Tibial nerve (tissue), 4 donors: ENCODE measurements at regions not wholly inside any gene's neighbourhood (a gene's known extent, or its start where the extent isn't known, plus 50 kb on each side); places are given as distances from the start of the nearest gene placed in this dataset.

Experiments
- DNase-seq, 2 donors: peaks; one replicate each; pipeline ENCODE4 v3.0.0-alpha.2; 2019; ENCODE audit warnings: low spot score in 2 of 2
- H3K27ac ChIP-seq, 4 donors: fragments of 200-600 bp; sonication (generic) in 3 of 4; one replicate each; pipeline ENCODE4 v1.5.1; 2017 to 2019; ENCODE audit warnings: mild to moderate bottlenecking in 1 of 4
- H3K27me3 ChIP-seq, 2 donors: fragments of 200-600 bp; sonication (generic) in 1 of 2; one replicate each; pipeline versions ENCODE4 v1.5.1 to v1.6.0; 2017 to 2019
- H3K36me3 ChIP-seq, 3 donors: fragments of 200-600 bp; sonication (generic); one replicate each; pipeline ENCODE4 v1.5.1; 2018 to 2019
- H3K4me1 ChIP-seq, 4 donors: fragments of 200-600 bp; sonication (generic) in 3 of 4; one replicate each; pipeline ENCODE4 v1.5.1; 2017 to 2019
- H3K4me3 ChIP-seq, 4 donors: fragments of 200-600 bp; sonication (generic) in 3 of 4; one replicate each; pipeline ENCODE4 v1.5.1; 2017 to 2019; ENCODE audit warnings: mild to moderate bottlenecking in 1 of 4, moderate library complexity in 1 of 4
- H3K9me3 ChIP-seq, 4 donors: fragments of 200-600 bp; sonication (generic) in 3 of 4; one replicate each; pipeline ENCODE4 v1.5.1; 2017 to 2019
- CTCF ChIP-seq, 5 experiments: fragments of 200-600 bp in 3 of 5; fragments of 450-650 bp in 2 of 5; sonication (generic) in 3 of 5; IDR thresholded peaks; one replicate each; pipeline ENCODE4 v1.5.1; 2016 to 2019; ENCODE audit warnings: antibody characterized with exemption in 5 of 5, mild to moderate bottlenecking in 3 of 5, moderate library complexity in 2 of 5
- EP300 ChIP-seq, 2 donors: sonication (generic); formaldehyde crosslinking; IDR thresholded peaks; one replicate each; pipeline ENCODE4 v1.6.1; 2017; ENCODE audit warnings: antibody characterized with exemption in 2 of 2, mild to moderate bottlenecking in 1 of 2
- POLR2A ChIP-seq, 2 donors: fragments of 450-650 bp; IDR thresholded peaks; one replicate each; pipeline ENCODE4 v1.6.1; 2017; ENCODE audit warnings: antibody characterized with exemption in 2 of 2, mild to moderate bottlenecking in 2 of 2, moderate library complexity in 2 of 2
- WGBS, 2 donors: methylation state at CpG; one replicate each; pipeline ENCODE4 v1.1.5; 2018; 5-methylcytosine and 5-hydroxymethylcytosine counted together

DNA sequence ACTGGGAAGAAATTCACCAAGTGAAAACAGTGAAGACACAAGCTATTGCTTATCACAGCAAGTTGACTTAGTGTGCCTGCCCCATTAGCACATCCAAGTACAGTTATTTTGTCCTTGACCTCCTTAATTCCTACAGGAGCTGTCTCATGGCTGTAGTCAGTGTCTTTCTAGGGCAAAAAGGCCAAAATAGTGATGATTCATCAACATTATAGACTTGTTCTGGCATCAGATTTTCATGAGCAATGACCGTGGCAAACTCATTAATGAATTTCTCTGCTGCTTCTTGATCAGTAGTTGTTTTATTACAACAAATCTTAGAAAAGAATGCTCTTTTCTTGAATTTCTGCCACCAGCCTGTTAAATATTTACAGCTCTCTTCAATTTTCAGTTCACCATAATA lies 1169.3 kb upstream of the DDX18 start:
- Histone ChIP-seq H3K27ac (no peak overlapping the region), H3K4me1 (no peaks in the 10 kb centered on the region), H3K36me3 (no peaks in the 10 kb centered on the region), H3K9me3 (no peaks in the 10 kb centered on the region), H3K4me3 (no peak overlapping the region), H3K27me3 (no peaks in the 10 kb centered on the region)
- DNase-seq: no peak
- 42 to 44% methylated on average over 1 of the region's 1 CpG for WGBS, 2 donors
- TF ChIP-seq CTCF (IDR thresholded peaks at IDR 0.05) (no peak), POLR2A (IDR thresholded peaks at IDR 0.05) (no peak), EP300 (IDR thresholded peaks at IDR 0.05) (no peak)

- DNase-seq: no peak
- WGBS, 2 donors: 91 to 92% methylated on average over 1 of the region's 1 CpG
- H3K36me3 ChIP-seq: no peaks in the 10 kb centered on the region
- H3K27ac ChIP-seq: no peak overlapping the region
- H3K4me1 ChIP-seq: no peaks in the 10 kb centered on the region
- no peak overlapping the region for H3K4me3 ChIP-seq
- no peaks in the 10 kb centered on the region for H3K9me3 ChIP-seq
- TF ChIP-seq CTCF (IDR thresholded peaks at IDR 0.05) (no peak), EP300 (IDR thresholded peaks at IDR 0.05) (no peak), POLR2A (IDR thresholded peaks at IDR 0.05) (no peak)
- H3K27me3 ChIP-seq: no peaks in the 10 kb centered on the region
Measured at GRCh38 chr2:116668691-116669090, 1145.8 kb upstream of the DDX18 start.

- DNase-seq: no peak
- TF ChIP-seq CTCF (IDR thresholded peaks at IDR 0.05) (no peak), EP300 (IDR thresholded peaks at IDR 0.05) (no peak), POLR2A (IDR thresholded peaks at IDR 0.05) (no peak)
- no peaks in the 10 kb centered on the region for H3K9me3 ChIP-seq
- H3K36me3 ChIP-seq: no peaks in the 10 kb centered on the region
- H3K27me3 ChIP-seq: no peaks in the 10 kb centered on the region
- no peaks in the 10 kb centered on the region for H3K4me1 ChIP-seq
- 69 to 79% methylated on average over 2 of the region's 2 CpGs for WGBS, 2 donors
- no peak overlapping the region for H3K4me3 ChIP-seq
- H3K27ac ChIP-seq: no peak overlapping the region
Measured at GRCh38 chr2:116669782-116670181, 1144.7 kb upstream of the DDX18 start.

GRCh38 chr2:116674188-116674587 lies 1140.3 kb upstream of the DDX18 start:
- H3K4me1 ChIP-seq: no peaks in the 10 kb centered on the region
- no peak for DNase-seq
- no peaks in the 10 kb centered on the region for H3K36me3 ChIP-seq
- no peak for TF ChIP-seq POLR2A (IDR thresholded peaks at IDR 0.05)
- no peak for TF ChIP-seq CTCF (IDR thresholded peaks at IDR 0.05)
- TF ChIP-seq EP300 (IDR thresholded peaks at IDR 0.05): no peak
- H3K4me3 ChIP-seq: no peak overlapping the region
- no peaks in the 10 kb centered on the region for H3K9me3 ChIP-seq
- H3K27me3 ChIP-seq: no peaks in the 10 kb centered on the region
- no peak overlapping the region for H3K27ac ChIP-seq

- H3K9me3 ChIP-seq: no peaks in the 10 kb centered on the region
- TF ChIP-seq CTCF (IDR thresholded peaks at IDR 0.05) (no peak), POLR2A (IDR thresholded peaks at IDR 0.05) (no peak), EP300 (IDR thresholded peaks at IDR 0.05) (no peak)
- no peak overlapping the region for H3K27ac ChIP-seq
- H3K36me3 ChIP-seq: no peaks in the 10 kb centered on the region
- no peak overlapping the region for H3K4me3 ChIP-seq
- H3K27me3 ChIP-seq: no peaks in the 10 kb centered on the region
- WGBS, 2 donors: 58 to 80% methylated on average over 2 of the region's 2 CpGs
- H3K4me1 ChIP-seq: no peaks in the 10 kb centered on the region
- no peak for DNase-seq
Measured at GRCh38 chr2:116676776-116677175, 1137.7 kb upstream of the DDX18 start.
